ENCODE measurements at regions not wholly inside any gene's neighbourhood (a gene's known extent, or its start where the extent isn't known, plus 50 kb on each side); places are given as distances from the start of the nearest gene placed in this dataset.

- Histone ChIP-seq H3K36me3 (ENCODE audit: insufficient read depth) (no peaks in the 10 kb centered on the region), H3K9ac (no peak overlapping the region), H2AFZ (ENCODE audit: low read depth) (no peak overlapping the region), H3K4me3 (IDR thresholded peaks at IDR 0.05; ENCODE audit: insufficient read depth, low read depth, low read length) (no peak overlapping the region), H3K79me2 (ENCODE audit: insufficient read depth, low read depth) (no peaks in the 10 kb centered on the region), H4K20me1 (ENCODE audit: insufficient read depth) (no peaks in the 10 kb centered on the region), H3K27ac (no peak overlapping the region), H3K27me3 (ENCODE audit: insufficient read depth, low read depth) (no peaks in the 10 kb centered on the region), H3K4me1 (ENCODE audit: low read depth, poor library complexity, severe bottlenecking) (peaks cover 12% of the 10 kb centered on the region), H3K4me2 (no peak overlapping the region)
- TF ChIP-seq, protein P1, sequence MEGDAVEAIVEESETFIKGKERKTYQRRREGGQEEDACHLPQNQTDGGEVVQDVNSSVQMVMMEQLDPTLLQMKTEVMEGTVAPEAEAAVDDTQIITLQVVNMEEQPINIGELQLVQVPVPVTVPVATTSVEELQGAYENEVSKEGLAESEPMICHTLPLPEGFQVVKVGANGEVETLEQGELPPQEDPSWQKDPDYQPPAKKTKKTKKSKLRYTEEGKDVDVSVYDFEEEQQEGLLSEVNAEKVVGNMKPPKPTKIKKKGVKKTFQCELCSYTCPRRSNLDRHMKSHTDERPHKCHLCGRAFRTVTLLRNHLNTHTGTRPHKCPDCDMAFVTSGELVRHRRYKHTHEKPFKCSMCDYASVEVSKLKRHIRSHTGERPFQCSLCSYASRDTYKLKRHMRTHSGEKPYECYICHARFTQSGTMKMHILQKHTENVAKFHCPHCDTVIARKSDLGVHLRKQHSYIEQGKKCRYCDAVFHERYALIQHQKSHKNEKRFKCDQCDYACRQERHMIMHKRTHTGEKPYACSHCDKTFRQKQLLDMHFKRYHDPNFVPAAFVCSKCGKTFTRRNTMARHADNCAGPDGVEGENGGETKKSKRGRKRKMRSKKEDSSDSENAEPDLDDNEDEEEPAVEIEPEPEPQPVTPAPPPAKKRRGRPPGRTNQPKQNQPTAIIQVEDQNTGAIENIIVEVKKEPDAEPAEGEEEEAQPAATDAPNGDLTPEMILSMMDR (conservative IDR thresholded peaks at IDR 0.05; ENCODE audit: low read depth, low read length) = no peak
Observed at GRCh38 chr4:74529284-74530041, 84.5 kb downstream of the AREG start.

GRCh38 chr4:74531963-74532794 lies 87.2 kb downstream of the AREG start:
- no peak overlapping the region for H3K4me2 ChIP-seq
- no peaks in the 10 kb centered on the region for H3K79me2 ChIP-seq (ENCODE audit: insufficient read depth, low read depth)
- H3K27ac ChIP-seq = no peak overlapping the region
- H3K4me3 ChIP-seq (IDR thresholded peaks at IDR 0.05; ENCODE audit: insufficient read depth, low read depth, low read length) = no peak overlapping the region
- peak overlapping the region; percentile 1; the same call in 1 of the 2 replicates for H2AFZ ChIP-seq (ENCODE audit: low read depth)
- TF ChIP-seq, protein P1 (conservative IDR thresholded peaks at IDR 0.05; ENCODE audit: low read depth, low read length) = peak; percentile 44; the same call in 1 of the 2 replicates
- no peak overlapping the region for H3K9ac ChIP-seq
- no peaks in the 10 kb centered on the region for H3K36me3 ChIP-seq (ENCODE audit: insufficient read depth)
- no peaks in the 10 kb centered on the region for H3K27me3 ChIP-seq (ENCODE audit: insufficient read depth, low read depth)
- H4K20me1 ChIP-seq (ENCODE audit: insufficient read depth) = no peaks in the 10 kb centered on the region
- H3K4me1 ChIP-seq (ENCODE audit: low read depth, poor library complexity, severe bottlenecking) = peaks cover 18% of the 10 kb centered on the region

GRCh38 chr4:74534121-74534520 lies 89.2 kb downstream of the AREG start:
- no peak overlapping the region for H3K4me3 ChIP-seq (IDR thresholded peaks at IDR 0.05; ENCODE audit: insufficient read depth, low read depth, low read length)
- no peak overlapping the region for H3K4me2 ChIP-seq
- TF ChIP-seq, protein P1 (conservative IDR thresholded peaks at IDR 0.05; ENCODE audit: low read depth, low read length) = no peak
- H4K20me1 ChIP-seq (ENCODE audit: insufficient read depth) = no peaks in the 10 kb centered on the region
- peaks cover 18% of the 10 kb centered on the region for H3K4me1 ChIP-seq (ENCODE audit: low read depth, poor library complexity, severe bottlenecking)
- H3K79me2 ChIP-seq (ENCODE audit: insufficient read depth, low read depth) = no peaks in the 10 kb centered on the region
- H3K27ac ChIP-seq = no peak overlapping the region
- no peaks in the 10 kb centered on the region for H3K27me3 ChIP-seq (ENCODE audit: insufficient read depth, low read depth)
- H3K9ac ChIP-seq = no peak overlapping the region
- H3K36me3 ChIP-seq (ENCODE audit: insufficient read depth) = no peaks in the 10 kb centered on the region
- H2AFZ ChIP-seq (ENCODE audit: low read depth) = no peak overlapping the region

GRCh38 chr4:74534936-74535335 lies 90.0 kb downstream of the AREG start:
- no peak overlapping the region for H3K9ac ChIP-seq
- TF ChIP-seq, protein P1 (conservative IDR thresholded peaks at IDR 0.05; ENCODE audit: low read depth, low read length) = no peak
- H3K36me3 ChIP-seq (ENCODE audit: insufficient read depth) = no peaks in the 10 kb centered on the region
- H3K27me3 ChIP-seq (ENCODE audit: insufficient read depth, low read depth) = no peaks in the 10 kb centered on the region
- H3K27ac ChIP-seq = no peak overlapping the region
- H3K4me3 ChIP-seq (IDR thresholded peaks at IDR 0.05; ENCODE audit: insufficient read depth, low read depth, low read length) = no peak overlapping the region
- no peaks in the 10 kb centered on the region for H4K20me1 ChIP-seq (ENCODE audit: insufficient read depth)
- no peak overlapping the region for H2AFZ ChIP-seq (ENCODE audit: low read depth)
- H3K79me2 ChIP-seq (ENCODE audit: insufficient read depth, low read depth) = no peaks in the 10 kb centered on the region
- peaks cover 18% of the 10 kb centered on the region for H3K4me1 ChIP-seq (ENCODE audit: low read depth, poor library complexity, severe bottlenecking)
- H3K4me2 ChIP-seq = no peak overlapping the region
